GM23338 (cell line): ENCODE measurements at regions not wholly inside any gene's neighbourhood (a gene's known extent, or its start where the extent isn't known, plus 50 kb on each side); places are given as distances from the start of the nearest gene placed in this dataset.

ENCODE experiments used
- ATAC-seq: fragments of 200-7000 bp; cut with Tn5 transposase; 3 replicates; pipeline ENCODE4 v1.9.1; 2020
- DNase-seq: peaks from one replicate; pipeline ENCODE4 v3.0.0-alpha.2; 2015; ENCODE audit warnings: low spot score
- H2AFZ ChIP-seq: fragments of 200-600 bp; sonication (generic); 2 replicates; pipeline ENCODE4 v1.8.0; 2016; ENCODE audit warnings: antibody characterized with exemption, mild to moderate bottlenecking, moderate library complexity
- H3F3A ChIP-seq: fragments of 200-600 bp; sonication (generic); replicated peaks from 2 replicates; pipeline ENCODE4 v1.8.0; 2017; ENCODE audit warnings: antibody characterized with exemption, mixed run types, low read depth
- H3K27ac ChIP-seq: fragments of 200-600 bp; sonication (generic); 2 replicates; pipeline ENCODE4 v1.6.1; 2016; ENCODE audit warnings: low read depth
- H3K27me3 ChIP-seq: fragments of 200-600 bp; sonication (generic); 2 replicates; pipeline ENCODE4 v1.8.0; 2016; ENCODE audit warnings: mild to moderate bottlenecking, mixed run types, moderate library complexity; ENCODE audit not compliant: insufficient read depth
- H3K36me3 ChIP-seq: fragments of 200-600 bp; sonication (generic); 2 replicates; pipeline ENCODE4 v1.8.0; 2016; ENCODE audit warnings: mild to moderate bottlenecking; ENCODE audit not compliant: insufficient read depth
- H3K4me1 ChIP-seq: fragments of 200-600 bp; sonication (generic); 2 replicates; pipeline ENCODE4 v1.8.0; 2016; ENCODE audit warnings: mild to moderate bottlenecking, moderate library complexity; ENCODE audit not compliant: insufficient read depth
- H3K4me2 ChIP-seq: fragments of 200-600 bp; sonication (generic); 2 replicates; pipeline ENCODE4 v1.7.1; 2017; ENCODE audit warnings: mixed run types
- H3K4me3 ChIP-seq: fragments of 200-600 bp; sonication (generic); 2 replicates; pipeline ENCODE4 v1.6.1; 2016; ENCODE audit warnings: mixed run types
- H3K79me2 ChIP-seq: fragments of 200-600 bp; sonication (generic); replicated peaks from 2 replicates; pipeline ENCODE4 v1.8.0; 2017; ENCODE audit warnings: mild to moderate bottlenecking; ENCODE audit not compliant: insufficient read depth
- H3K9me2 ChIP-seq: fragments of 200-600 bp; sonication (generic); 2 replicates; pipeline ENCODE4 v1.8.0; 2017; ENCODE audit not compliant: insufficient read depth
- H4K20me1 ChIP-seq: fragments of 200-600 bp; sonication (generic); replicated peaks from 2 replicates; pipeline ENCODE4 v1.8.0; 2017; ENCODE audit warnings: mild to moderate bottlenecking; ENCODE audit not compliant: insufficient read depth
- H3K27ac Mint-ChIP-seq: 2 replicates; pipeline ENCODE4 v1.8.0; 2020; ENCODE audit warnings: inconsistent platforms, mild to moderate bottlenecking, moderate library complexity, mixed read lengths
- H3K27me3 Mint-ChIP-seq: 3 replicates; pipeline ENCODE4 v1.8.0; 2022; ENCODE audit warnings: low read depth, mild to moderate bottlenecking, moderate library complexity, mixed read lengths, inconsistent platforms; ENCODE audit not compliant: insufficient read depth, poor library complexity
- H3K36me3 Mint-ChIP-seq: 3 replicates; pipeline ENCODE4 v1.8.0; 2021; ENCODE audit warnings: low read depth, mild to moderate bottlenecking, inconsistent platforms, moderate library complexity, mixed read lengths
- H3K4me1 Mint-ChIP-seq: 3 replicates; pipeline ENCODE4 v1.8.0; 2020; ENCODE audit warnings: mild to moderate bottlenecking, inconsistent platforms, mixed read lengths
- H3K4me3 Mint-ChIP-seq: 3 replicates; pipeline ENCODE4 v1.8.0; 2021; ENCODE audit warnings: moderate library complexity, mild to moderate bottlenecking, inconsistent platforms, mixed read lengths
- H3K9me3 Mint-ChIP-seq: 3 replicates; pipeline ENCODE4 v1.8.0; 2020; ENCODE audit warnings: moderate library complexity, mild to moderate bottlenecking, inconsistent platforms, mixed read lengths
- CREB1 ChIP-seq: fragments of 250-450 bp; sonication (Bioruptor Pico); IDR thresholded peaks from 2 replicates; pipeline ENCODE4 v1.5.0; 2020; ENCODE audit warnings: low read depth, mild to moderate bottlenecking, moderate library complexity
- JUNB ChIP-seq: IDR thresholded peaks from one replicate; pipeline ENCODE4 v1.6.1; 2016; ENCODE audit warnings: antibody characterized with exemption; ENCODE audit not compliant: unreplicated experiment
- STAT1 ChIP-seq: IDR thresholded peaks from one replicate; pipeline ENCODE4 v1.6.1; 2016; ENCODE audit warnings: antibody characterized with exemption; ENCODE audit not compliant: unreplicated experiment
- ZNF462 ChIP-seq: fragments of 250-450 bp; sonication (Bioruptor Pico); IDR thresholded peaks from 2 replicates; pipeline ENCODE4 v1.5.0; 2020; ENCODE audit warnings: mild to moderate bottlenecking, moderate library complexity
- TF ChIP-seq, protein P1 (sequence below): IDR thresholded peaks from 2 replicates; pipeline ENCODE4 v1.6.1; 2016; ENCODE audit warnings: antibody characterized with exemption

DNA sequence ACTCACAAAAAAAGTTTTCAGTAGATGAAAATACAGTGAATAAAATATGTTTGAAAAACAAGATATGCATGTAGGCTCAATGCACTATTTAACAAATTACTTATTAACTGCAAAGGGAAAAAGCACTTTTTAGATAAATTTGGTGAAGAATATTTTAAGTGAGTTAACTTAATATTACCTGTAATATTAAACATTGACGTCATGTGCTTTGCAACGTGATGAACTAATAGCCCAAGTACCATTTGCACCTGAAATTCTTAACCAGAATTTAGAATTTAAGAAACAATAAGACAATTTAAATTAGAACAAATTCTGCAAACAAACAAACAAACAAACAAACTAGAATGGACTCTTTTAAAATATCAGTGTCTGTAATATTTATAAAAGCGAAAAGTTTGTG lies 659.0 kb upstream of the NOVA1 start (continued):
- TF ChIP-seq ZNF462 (CRISPR knock-in tag) (no peak), CREB1 (no peak)

- TF ChIP-seq JUNB (no peak), CREB1 (no peak), STAT1 (no peak)
- TF ChIP-seq, protein P1, sequence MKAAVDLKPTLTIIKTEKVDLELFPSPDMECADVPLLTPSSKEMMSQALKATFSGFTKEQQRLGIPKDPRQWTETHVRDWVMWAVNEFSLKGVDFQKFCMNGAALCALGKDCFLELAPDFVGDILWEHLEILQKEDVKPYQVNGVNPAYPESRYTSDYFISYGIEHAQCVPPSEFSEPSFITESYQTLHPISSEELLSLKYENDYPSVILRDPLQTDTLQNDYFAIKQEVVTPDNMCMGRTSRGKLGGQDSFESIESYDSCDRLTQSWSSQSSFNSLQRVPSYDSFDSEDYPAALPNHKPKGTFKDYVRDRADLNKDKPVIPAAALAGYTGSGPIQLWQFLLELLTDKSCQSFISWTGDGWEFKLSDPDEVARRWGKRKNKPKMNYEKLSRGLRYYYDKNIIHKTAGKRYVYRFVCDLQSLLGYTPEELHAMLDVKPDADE = no peak
- no peak for ATAC-seq
- no peaks in the 10 kb centered on the region for H3F3A ChIP-seq
- H3K4me3 ChIP-seq = no peak overlapping the region
- H2AFZ ChIP-seq = no peak overlapping the region
- H3K27me3 ChIP-seq = no peaks in the 10 kb centered on the region
- no peaks in the 10 kb centered on the region for H3K36me3 ChIP-seq
- H4K20me1 ChIP-seq = no peaks in the 10 kb centered on the region
- no peak overlapping the region for H3K4me3 Mint-ChIP-seq
- H3K4me1 Mint-ChIP-seq = no peaks in the 10 kb centered on the region; the same call in 2 of the 3 replicates
- H3K9me3 Mint-ChIP-seq = no peaks in the 10 kb centered on the region
- H3K27me3 Mint-ChIP-seq = no peaks in the 10 kb centered on the region
- no peak overlapping the region for H3K27ac ChIP-seq
- no peaks in the 10 kb centered on the region for H3K9me2 ChIP-seq
- no peaks in the 10 kb centered on the region for H3K79me2 ChIP-seq
- no peaks in the 10 kb centered on the region for H3K4me1 ChIP-seq
- no peak overlapping the region for H3K4me2 ChIP-seq
- H3K36me3 Mint-ChIP-seq = 0 out of 3 replicates have a peak, but pooled peaks cover 3% of the 10 kb centered on the region
- no peak for DNase-seq
- H3K27ac Mint-ChIP-seq = no peak overlapping the region
Measured at GRCh38 chr14:27267876-27268275, 670.0 kb upstream of the NOVA1 start.
